Neuronal stem cell (in vitro differentiated cells): ENCODE measurements at regions not wholly inside any gene's neighbourhood (a gene's known extent, or its start where the extent isn't known, plus 50 kb on each side); places are given as distances from the start of the nearest gene placed in this dataset.

Experiments
- DNase-seq: peaks from one replicate; pipeline ENCODE4 v3.0.0-alpha.2; 2013; ENCODE audit warnings: low spot score
- H2AFZ ChIP-seq: one replicate; pipeline ENCODE4 v1.6.1; 2013; ENCODE audit warnings: mild to moderate bottlenecking, low read length, inconsistent platforms
- H2AK5ac ChIP-seq: 2 replicates; pipeline ENCODE4 v1.6.1; 2013; ENCODE audit warnings: low read depth, mild to moderate bottlenecking, inconsistent platforms, low read length, moderate library complexity, mixed read lengths
- H2BK120ac ChIP-seq: 2 replicates; pipeline ENCODE4 v1.6.1; 2013; ENCODE audit warnings: low read depth, mild to moderate bottlenecking, inconsistent platforms, low read length, moderate library complexity, mixed read lengths
- H2BK12ac ChIP-seq: one replicate; pipeline ENCODE4 v1.6.1; 2013; ENCODE audit warnings: low read length, inconsistent platforms
- H2BK15ac ChIP-seq: 2 replicates; pipeline ENCODE4 v1.6.1; 2013; ENCODE audit warnings: mild to moderate bottlenecking, low read length, inconsistent platforms, mixed read lengths
- H2BK5ac ChIP-seq: one replicate; pipeline ENCODE4 v1.6.1; 2013; ENCODE audit warnings: inconsistent platforms, mild to moderate bottlenecking, low read length, moderate library complexity
- H3K14ac ChIP-seq: one replicate; pipeline ENCODE4 v1.6.1; 2013; ENCODE audit warnings: low read length, inconsistent platforms
- H3K18ac ChIP-seq: 2 replicates; pipeline ENCODE4 v1.6.1; 2013; ENCODE audit warnings: low read length, inconsistent platforms
- H3K23ac ChIP-seq: 2 replicates; pipeline ENCODE4 v1.6.1; 2013; ENCODE audit warnings: low read depth, mild to moderate bottlenecking, mixed read lengths, low read length, inconsistent platforms; ENCODE audit not compliant: poor library complexity
- H3K27ac ChIP-seq: replicated peaks from 3 replicates; pipeline ENCODE4 v1.5.1; 2013; ENCODE audit warnings: low read length, inconsistent platforms
- H3K27me3 ChIP-seq, 3 experiments: 2 replicates each; pipeline ENCODE4 v1.6.1; 2013; ENCODE audit warnings: low read length in 3 of 3, mild to moderate bottlenecking in 2 of 3, inconsistent platforms in 1 of 3, low read depth in 1 of 3, mixed read lengths in 1 of 3, moderate library complexity in 1 of 3; ENCODE audit not compliant: control insufficient read depth in 3 of 3, insufficient read depth in 3 of 3
- H3K36me3 ChIP-seq, 2 donors: replicated peaks in 1 of 2; 2 replicates each; pipeline ENCODE4 v1.6.1; 2013; ENCODE audit warnings: low read length in 2 of 2; ENCODE audit not compliant: control insufficient read depth in 2 of 2, insufficient read depth in 2 of 2
- H3K4ac ChIP-seq: 2 replicates; pipeline ENCODE4 v1.6.1; 2013; ENCODE audit warnings: inconsistent platforms, mild to moderate bottlenecking, low read length, moderate library complexity
- H3K4me1 ChIP-seq, 2 donors: 1 replicate in 1 of 2; 2 replicates in 1 of 2; pipeline ENCODE4 v1.6.1; 2013; ENCODE audit warnings: low read length in 2 of 2, low read depth in 1 of 2; ENCODE audit not compliant: control insufficient read depth in 2 of 2, insufficient read depth in 1 of 2
- H3K4me2 ChIP-seq: one replicate; pipeline ENCODE4 v1.6.1; 2013; ENCODE audit warnings: mild to moderate bottlenecking, low read length, inconsistent platforms; ENCODE audit not compliant: insufficient read depth, poor library complexity, severe bottlenecking
- H3K4me3 ChIP-seq, 2 donors: 2 replicates each; pipeline ENCODE4 v1.5.1; 2013; ENCODE audit warnings: low read length in 2 of 2, mild to moderate bottlenecking in 2 of 2, inconsistent platforms in 1 of 2, moderate library complexity in 1 of 2
- H3K79me1 ChIP-seq: one replicate; pipeline ENCODE4 v1.6.1; 2013; ENCODE audit warnings: low read depth, mild to moderate bottlenecking, inconsistent platforms, low read length, moderate library complexity
- H3K9ac ChIP-seq: one replicate; pipeline ENCODE4 v1.6.1; 2013; ENCODE audit warnings: mild to moderate bottlenecking, low read depth, low read length, inconsistent platforms; ENCODE audit not compliant: poor library complexity
- H3K9me3 ChIP-seq, 2 donors: replicated peaks in 1 of 2; 2 replicates each; pipeline versions ENCODE3 to v1.6.1; 2013; ENCODE audit warnings: low read length in 2 of 2, mild to moderate bottlenecking in 2 of 2, inconsistent platforms in 1 of 2, low read depth in 1 of 2, mixed read lengths in 1 of 2, moderate library complexity in 1 of 2; ENCODE audit not compliant: control insufficient read depth in 2 of 2, insufficient read depth in 1 of 2
- H4K8ac ChIP-seq: one replicate; pipeline ENCODE4 v1.6.1; 2013; ENCODE audit warnings: low read depth, mild to moderate bottlenecking, inconsistent platforms, low read length, moderate library complexity
- H4K91ac ChIP-seq: one replicate; pipeline ENCODE4 v1.6.1; 2013; ENCODE audit warnings: low read length, low read depth, mild to moderate bottlenecking, inconsistent platforms; ENCODE audit not compliant: poor library complexity
- WGBS, 2 donors: extraction: QIAGEN DNeasy Blood & Tissue Kit; methylation state at CpG; one replicate each; pipeline ENCODE4 v1.1.7; 2013; ENCODE audit warnings: missing lambda C conversion rate in 2 of 2, mixed read lengths in 1 of 2; ENCODE audit not compliant: insufficient read length in 2 of 2, insufficient replicate concordance in 1 of 2; ENCODE audit errors: extremely low coverage in 2 of 2; 5-methylcytosine and 5-hydroxymethylcytosine counted together

DNA sequence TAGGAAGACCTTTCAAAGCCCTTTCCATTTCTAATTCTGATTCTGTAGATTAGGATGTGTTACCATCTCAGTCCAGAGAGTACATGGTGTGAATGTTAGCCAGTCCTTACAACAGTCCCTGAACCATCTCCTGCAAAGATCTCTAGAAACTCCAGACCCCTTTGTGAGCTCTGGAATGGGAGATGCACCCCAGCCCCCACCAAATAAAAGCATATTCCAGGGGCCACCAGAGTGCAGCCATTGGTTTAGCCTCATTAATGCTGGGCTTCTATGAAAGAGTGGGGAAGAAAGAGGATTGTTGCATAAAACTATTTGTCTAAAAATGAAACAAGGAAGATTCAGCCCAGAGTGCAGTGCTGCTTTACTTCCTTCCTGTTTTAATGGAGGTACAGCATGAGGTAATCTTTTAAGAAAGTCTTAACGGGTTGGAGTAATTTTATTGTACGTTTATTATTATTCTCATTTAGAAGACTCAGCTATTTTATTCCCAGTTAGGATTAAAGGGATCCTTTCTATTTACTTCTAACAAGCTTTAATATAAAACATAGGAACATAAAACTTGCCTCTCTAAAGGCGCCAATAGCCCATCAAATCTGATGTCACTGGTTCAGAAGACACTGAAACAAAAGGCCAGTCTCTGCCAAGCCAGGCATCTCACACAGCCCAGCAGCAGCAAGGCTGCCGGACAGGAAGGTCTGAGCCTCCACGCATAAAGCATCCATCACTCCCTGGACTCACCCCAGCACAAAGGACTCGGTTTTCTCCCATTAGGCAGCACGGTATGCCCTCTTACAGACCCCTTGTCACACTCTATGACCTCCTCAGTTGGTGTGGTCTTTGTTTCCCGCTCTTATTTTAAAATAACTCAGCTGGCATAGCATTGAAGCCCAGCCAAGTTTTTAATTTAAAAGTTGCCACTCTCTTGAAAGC, 203.9 kb upstream of the BLID start:
- no peaks in the 10 kb centered on the region for H3K27me3 ChIP-seq
- peak; percentile 9 for DNase-seq
- H3K9ac ChIP-seq = no peak overlapping the region
- H2BK12ac ChIP-seq = no peak overlapping the region
- H3K9me3 ChIP-seq = no peaks in the 10 kb centered on the region
- H2BK15ac ChIP-seq = no peak overlapping the region
- H3K4me2 ChIP-seq = no peak overlapping the region
- H3K4me3 ChIP-seq = peak overlapping the region in 1 of 2 donors; percentile 9
- peaks cover 4 to 47% of the 10 kb centered on the region in 2 donors for H3K4me1 ChIP-seq
- no peaks in the 10 kb centered on the region for H3K79me1 ChIP-seq
- H3K27ac ChIP-seq = no peak overlapping the region
- no peak overlapping the region for H3K4ac ChIP-seq
- WGBS, 2 donors = no CpG with 5 or more reads among the region's 8 CpGs
- no peak overlapping the region for H3K14ac ChIP-seq
- no peak overlapping the region for H2BK120ac ChIP-seq
- H3K23ac ChIP-seq = no peak overlapping the region
- H2BK5ac ChIP-seq = no peak overlapping the region
- H3K36me3 ChIP-seq = no peaks in the 10 kb centered on the region
- peak overlapping the region; percentile 85 for H2AFZ ChIP-seq
- no peak overlapping the region for H4K91ac ChIP-seq
- H4K8ac ChIP-seq = no peak overlapping the region
- no peak overlapping the region for H2AK5ac ChIP-seq
- no peak overlapping the region for H3K18ac ChIP-seq

GRCh38 chr11:122319085-122319484, 203.1 kb upstream of the BLID start:
- H3K4me3 ChIP-seq = no peak overlapping the region
- H3K23ac ChIP-seq = no peak overlapping the region
- H2BK12ac ChIP-seq = no peak overlapping the region
- H3K18ac ChIP-seq = no peak overlapping the region
- H2BK5ac ChIP-seq = no peak overlapping the region
- H4K91ac ChIP-seq = no peak overlapping the region
- H3K36me3 ChIP-seq = no peaks in the 10 kb centered on the region
- H3K79me1 ChIP-seq = no peaks in the 10 kb centered on the region
- H2BK120ac ChIP-seq = no peak overlapping the region
- WGBS, 2 donors = no CpG with 5 or more reads among the region's 1 CpG
- H3K27me3 ChIP-seq = no peaks in the 10 kb centered on the region
- no peak for DNase-seq
- H3K9me3 ChIP-seq = no peaks in the 10 kb centered on the region
- H3K4me2 ChIP-seq = no peak overlapping the region
- H2BK15ac ChIP-seq = no peak overlapping the region
- H2AK5ac ChIP-seq = no peak overlapping the region
- H3K4ac ChIP-seq = no peak overlapping the region
- no peak overlapping the region for H4K8ac ChIP-seq
- H2AFZ ChIP-seq = peak overlapping the region; percentile 85
- H3K9ac ChIP-seq = no peak overlapping the region
- no peak overlapping the region for H3K14ac ChIP-seq
- H3K27ac ChIP-seq = no peak overlapping the region
- peaks cover 4 to 47% of the 10 kb centered on the region in 2 donors for H3K4me1 ChIP-seq

DNA sequence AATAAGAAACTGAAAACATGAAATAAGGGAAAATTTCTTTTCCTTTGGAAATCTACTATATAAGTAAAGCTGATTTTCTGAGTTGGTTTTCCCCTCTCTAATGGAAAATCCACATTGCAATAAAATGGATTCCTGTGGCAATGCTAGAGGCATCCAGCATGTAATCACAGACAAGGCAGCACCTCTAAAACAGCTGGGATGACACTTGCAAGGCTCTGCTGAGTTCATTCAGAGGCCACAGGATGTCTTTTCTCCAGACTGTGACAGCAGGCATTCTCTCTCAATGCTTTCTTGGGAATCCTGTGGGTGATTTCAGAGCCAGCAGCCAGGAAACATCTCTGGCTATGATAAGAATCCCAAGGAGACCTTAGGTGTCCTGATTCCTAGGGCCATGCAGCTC, 201.3 kb upstream of the BLID start:
- Histone ChIP-seq H2BK12ac (no peak overlapping the region), H3K9ac (no peak overlapping the region), H2BK120ac (no peak overlapping the region), H2AK5ac (no peak overlapping the region), H2AFZ (no peak overlapping the region), H4K91ac (no peak overlapping the region), H2BK15ac (no peak overlapping the region), H3K27ac (no peak overlapping the region), H3K4ac (no peak overlapping the region), H3K23ac (no peak overlapping the region), H3K79me1 (no peaks in the 10 kb centered on the region), H4K8ac (no peak overlapping the region), H3K4me3 (no peak overlapping the region), H3K36me3 (no peaks in the 10 kb centered on the region), H3K4me1 (peaks cover 4 to 45% of the 10 kb centered on the region in 2 donors), H3K9me3 (no peaks in the 10 kb centered on the region), H3K18ac (no peak overlapping the region), H3K27me3 (no peaks in the 10 kb centered on the region), H3K4me2 (no peak overlapping the region), H2BK5ac (no peak overlapping the region), H3K14ac (no peak overlapping the region)
- no peak for DNase-seq

DNA sequence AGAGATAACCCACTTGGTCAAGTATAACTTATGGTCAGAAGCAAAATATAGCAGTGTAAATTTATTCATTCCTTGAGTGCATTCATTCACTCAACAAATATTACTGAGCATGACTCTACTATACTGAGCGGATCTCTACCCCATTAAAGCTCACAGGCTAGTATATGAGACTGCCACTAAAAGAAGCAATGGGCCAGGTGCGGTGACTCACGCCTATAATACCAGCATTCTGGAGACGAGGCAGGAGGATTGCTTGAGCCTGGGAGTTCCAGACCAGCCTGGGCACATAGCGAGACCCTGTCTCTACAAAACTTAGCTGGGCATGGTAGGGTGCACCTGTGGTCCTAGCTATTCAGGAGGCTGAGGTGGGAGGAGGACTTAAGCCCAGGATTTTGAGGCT, 197.6 kb upstream of the BLID start:
- Histone ChIP-seq H2BK15ac (no peak overlapping the region), H2BK5ac (no peak overlapping the region), H2AK5ac (no peak overlapping the region), H3K18ac (no peak overlapping the region), H3K4me3 (no peak overlapping the region), H3K9ac (no peak overlapping the region), H3K23ac (no peak overlapping the region), H3K4ac (no peak overlapping the region), H2BK120ac (no peak overlapping the region), H3K79me1 (no peaks in the 10 kb centered on the region), H3K27ac (no peak overlapping the region), H3K14ac (no peak overlapping the region), H3K4me1 (peaks cover 4 to 38% of the 10 kb centered on the region in 2 donors), H3K36me3 (no peaks in the 10 kb centered on the region), H4K91ac (no peak overlapping the region), H2BK12ac (no peak overlapping the region), H3K27me3 (no peaks in the 10 kb centered on the region), H3K4me2 (no peak overlapping the region), H4K8ac (no peak overlapping the region), H3K9me3 (no peaks in the 10 kb centered on the region), H2AFZ (no peak overlapping the region)
- DNase-seq = no peak
- no CpG with 5 or more reads among the region's 5 CpGs for WGBS, 2 donors
